Head of caudate nucleus (tissue), 42 donors: ENCODE measurements at regions not wholly inside any gene's neighbourhood (a gene's known extent, or its start where the extent isn't known, plus 50 kb on each side); places are given as distances from the start of the nearest gene placed in this dataset.

Source experiments
- DNase-seq, 42 donors: peaks; one replicate each; pipeline versions ENCODE4 v3.0.0 to v3.0.0-alpha.2; 2020 to 2021; ENCODE audit warnings: mixed read lengths in 7 of 42
- intact Hi-C: fragments of 100-400 bp; cut with DNase I; formaldehyde crosslinking; loops from one replicate; pipeline ENCODE4 v1.15.0; 2022

- intact Hi-C loops, result no loop called here
These were observed 60.8 kb downstream of the NSMCE3 start for GRCh38 chr15:29208836-29209235.

GRCh38 chr15:29208352-29208751, 61.3 kb downstream of the NSMCE3 start:
- intact Hi-C loops, result no loop called here

More at GRCh38 chr15:29208836-29209235, 60.8 kb downstream of the NSMCE3 start:
- no peak for DNase-seq

GRCh38 chr15:29207758-29208108, 61.9 kb downstream of the NSMCE3 start:
- no peak for DNase-seq
- intact Hi-C loops, result no loop called here

More at GRCh38 chr15:29208352-29208751, 61.3 kb downstream of the NSMCE3 start:
- DNase-seq, result peak in 1 of 42 donors; percentile 10

GRCh38 chr15:29207027-29207757, 62.4 kb downstream of the NSMCE3 start:
- intact Hi-C loops, result no loop called here
- DNase-seq, result no peak

- DNase-seq, result no peak
- intact Hi-C loops, result no loop called here
These were observed 64.4 kb downstream of the NSMCE3 start for GRCh38 chr15:29205186-29205585.

GRCh38 chr15:29204369-29204755, 65.3 kb downstream of the NSMCE3 start:
- intact Hi-C loops, result no loop called here

GRCh38 chr15:29203718-29204368, 65.8 kb downstream of the NSMCE3 start:
- intact Hi-C loops, result no loop called here
- DNase-seq, result no peak

More at GRCh38 chr15:29204369-29204755, 65.3 kb downstream of the NSMCE3 start:
- DNase-seq, result no peak

- intact Hi-C loops, result no loop called here
These were observed 72.9 kb downstream of the NSMCE3 start for GRCh38 chr15:29196722-29197121.

GRCh38 chr15:29196290-29196689, 73.3 kb downstream of the NSMCE3 start:
- intact Hi-C loops, result no loop called here

More at GRCh38 chr15:29196722-29197121, 72.9 kb downstream of the NSMCE3 start:
- DNase-seq, result no peak

GRCh38 chr15:29194866-29195265, 74.8 kb downstream of the NSMCE3 start:
- intact Hi-C loops, result no loop called here
- DNase-seq, result no peak

More at GRCh38 chr15:29196290-29196689, 73.3 kb downstream of the NSMCE3 start:
- no peak for DNase-seq

- intact Hi-C loops, result no loop called here
- no peak for DNase-seq
These were observed 86.4 kb downstream of the NSMCE3 start for GRCh38 chr15:29183071-29183831.

GRCh38 chr15:29182590-29182989, 87.0 kb downstream of the NSMCE3 start:
- intact Hi-C loops, result no loop called here
- no peak for DNase-seq

- DNase-seq, result no peak
- intact Hi-C loops, result no loop called here
These were observed 96.6 kb downstream of the NSMCE3 start for GRCh38 chr15:29172742-29173725.

GRCh38 chr15:29170521-29170920, 99.1 kb downstream of the NSMCE3 start:
- intact Hi-C loops, result no loop called here
- DNase-seq, result peak in 1 of 42 donors; percentile 3
